ENCODE measurements at regions not wholly inside any gene's neighbourhood (a gene's known extent, or its start where the extent isn't known, plus 50 kb on each side); places are given as distances from the start of the nearest gene placed in this dataset.

GRCh38 chr7:68807666-68808065, 790.6 kb upstream of the AUTS2 start (continued):
- TF ChIP-seq ZNF462 (CRISPR knock-in tag; IDR thresholded peaks at IDR 0.05) (no peak), ZNF331 (CRISPR knock-in tag; IDR thresholded peaks at IDR 0.05; ENCODE audit: low read depth) (no peak), REST (IDR thresholded peaks at IDR 0.05; ENCODE audit: unreplicated experiment) (no peak), CREB1 (CRISPR knock-in tag; IDR thresholded peaks at IDR 0.05; ENCODE audit: low read depth) (no peak)

- Mint-ChIP-seq H3K4me1 (no peaks in the 10 kb centered on the region), H3K4me3 (no peak overlapping the region), H3K27me3 (ENCODE audit: insufficient read depth, low read depth, poor library complexity) (peaks cover 7% of the 10 kb centered on the region), H3K27ac (no peak overlapping the region), H3K9me3 (peaks cover 98% of the 10 kb centered on the region), H3K36me3 (ENCODE audit: low read depth) (peaks cover 34% of the 10 kb centered on the region)
- Histone ChIP-seq H3K79me2 (replicated peaks; ENCODE audit: insufficient read depth) (no peaks in the 10 kb centered on the region), H3F3A (replicated peaks; ENCODE audit: low read depth) (no peaks in the 10 kb centered on the region), H2AFZ (no peak overlapping the region), H3K36me3 (ENCODE audit: insufficient read depth) (no peaks in the 10 kb centered on the region; the same call in 1 of the 2 replicates), H4K20me1 (replicated peaks; ENCODE audit: insufficient read depth) (no peaks in the 10 kb centered on the region), H3K9me2 (ENCODE audit: insufficient read depth) (no peaks in the 10 kb centered on the region), H3K27ac (ENCODE audit: low read depth) (no peak overlapping the region), H3K4me3 (no peak overlapping the region), H3K4me2 (no peak overlapping the region), H3K27me3 (ENCODE audit: insufficient read depth) (no peaks in the 10 kb centered on the region), H3K4me1 (ENCODE audit: insufficient read depth) (no peaks in the 10 kb centered on the region)
- DNase-seq (ENCODE audit: low spot score) (no peak), ATAC-seq (no peak)
- no peak for TF ChIP-seq ZNF331 (CRISPR knock-in tag; IDR thresholded peaks at IDR 0.05; ENCODE audit: low read depth)
- no peak for TF ChIP-seq ZNF114 (CRISPR knock-in tag; IDR thresholded peaks at IDR 0.05)
- TF ChIP-seq EZH2 (IDR thresholded peaks at IDR 0.05; ENCODE audit: low read depth, unreplicated experiment), result no peak
Observed at GRCh38 chr7:68813551-68814080, 784.7 kb upstream of the AUTS2 start.
